Stimulated activated CD4-positive, alpha-beta T cell treated with anti-CD3 and anti-CD28 coated beads, Interleukin-15, amount 100 ng/mL, for 48 hours (primary cell): ENCODE measurements at regions not wholly inside any gene's neighbourhood (a gene's known extent, or its start where the extent isn't known, plus 50 kb on each side); places are given as distances from the start of the nearest gene placed in this dataset.
"Not testable (repeated sequence)": the region's sequence is repeated elsewhere in the genome, so short reads cannot be mapped to it uniquely, and the experiment has no call there.

Experiments used
- DNase-seq, 2 donors: peaks; one replicate each; pipeline ENCODE4 v3.0.0-alpha.2; 2020; ENCODE audit warnings: low read depth in 2 of 2

GRCh38 chr5:21341203-21341947, 1353.4 kb upstream of the CDH18 start:
- not testable (repeated sequence) for DNase-seq

- not testable (repeated sequence) for DNase-seq
Observed at GRCh38 chr5:21340233-21340632, 1352.2 kb upstream of the CDH18 start.

GRCh38 chr5:21336478-21336877, 1348.5 kb upstream of the CDH18 start:
- DNase-seq = not testable (repeated sequence)

GRCh38 chr5:21315376-21315775, 1327.4 kb upstream of the CDH18 start:
- not testable (repeated sequence) for DNase-seq

- DNase-seq = not testable (repeated sequence)
Observed at GRCh38 chr5:21301205-21301604, 1313.2 kb upstream of the CDH18 start.

- DNase-seq = not testable (repeated sequence)
Observed at GRCh38 chr5:21274361-21274760, 1286.4 kb upstream of the CDH18 start.

GRCh38 chr5:21263361-21263760, 1275.4 kb upstream of the CDH18 start:
- DNase-seq = no peak

GRCh38 chr5:21254161-21254560, 1266.2 kb upstream of the CDH18 start:
- no peak for DNase-seq

- DNase-seq = no peak
Observed at GRCh38 chr5:21244982-21245381, 1257.0 kb upstream of the CDH18 start.

GRCh38 chr5:21238786-21239185, 1250.8 kb upstream of the CDH18 start:
- DNase-seq = no peak

GRCh38 chr5:21237461-21237860, 1249.5 kb upstream of the CDH18 start:
- no peak for DNase-seq

- DNase-seq = no peak
Observed at GRCh38 chr5:21236971-21237427, 1249.0 kb upstream of the CDH18 start.

GRCh38 chr5:21236104-21236503, 1248.1 kb upstream of the CDH18 start:
- DNase-seq = no peak

- no peak for DNase-seq
Observed at GRCh38 chr5:21225223-21226064, 1237.4 kb upstream of the CDH18 start.

- DNase-seq = no peak
Observed at GRCh38 chr5:21221616-21222015, 1233.6 kb upstream of the CDH18 start.

- no peak for DNase-seq
Observed at GRCh38 chr5:21219966-21220365, 1232.0 kb upstream of the CDH18 start.

- no peak for DNase-seq
Observed at GRCh38 chr5:21219251-21219650, 1231.3 kb upstream of the CDH18 start.

GRCh38 chr5:21212026-21212425, 1224.0 kb upstream of the CDH18 start:
- no peak for DNase-seq

- DNase-seq = no peak
Observed at GRCh38 chr5:21209409-21209808, 1221.4 kb upstream of the CDH18 start.

GRCh38 chr5:21199087-21199486, 1211.1 kb upstream of the CDH18 start:
- DNase-seq = no peak

- DNase-seq = no peak
Observed at GRCh38 chr5:21195145-21195544, 1207.1 kb upstream of the CDH18 start.

- no peak for DNase-seq
Observed at GRCh38 chr5:21185536-21185935, 1197.5 kb upstream of the CDH18 start.

- no peak for DNase-seq
Observed at GRCh38 chr5:21184581-21184980, 1196.6 kb upstream of the CDH18 start.
